A549 (cell line): ENCODE measurements at regions not wholly inside any gene's neighbourhood (a gene's known extent, or its start where the extent isn't known, plus 50 kb on each side); places are given as distances from the start of the nearest gene placed in this dataset.

Source experiments
- ATAC-seq, 2 experiments: fragments of 200-7000 bp in 1 of 2; fragments of >200 bp in 1 of 2; cut with Nextera tagmentation in 1 of 2; cut with Tn5 transposase in 1 of 2; 3 replicates each; pipeline versions ENCODE4 v1.8.0 to v1.9.1; 2018 to 2020; ENCODE audit warnings: mild to moderate bottlenecking in 1 of 2, moderate library complexity in 1 of 2
- CTCF ChIA-PET: fragments of 300-600 bp; sonication (Branson Sonifier 250); formaldehyde crosslinking; extraction: SDS; loops from one replicate; lab custom pipeline; 2021; ENCODE audit warnings: antibody characterized with exemption, inconsistent platforms; lab: Yijun Ruan, JAX
- POLR2A ChIA-PET: fragments of 350-600 bp; formaldehyde crosslinking; extraction: SDS; loops from one replicate; lab custom pipeline; 2021; ENCODE audit warnings: antibody characterized with exemption, inconsistent platforms; lab: Yijun Ruan, JAX
- DNase-seq, 2 experiments: peaks; one replicate each; pipeline versions ENCODE4 v3.0.0 to v3.0.0-alpha.2; 2011 to 2016; ENCODE audit warnings: low read depth in 1 of 2, low spot score in 1 of 2
- FAIRE-seq: peaks from 2 replicates; lab custom pipeline; 2011; peaks lifted over from hg19 to GRCh38; lab: Jason Lieb, UNC
- H3K27ac ChIP-seq, 2 experiments: fragments of >200 bp; sonication (Bioruptor Twin); formaldehyde crosslinking; 3 replicates each; pipeline ENCODE4 v1.5.1; 2016 to 2017
- H3K4me1 ChIP-seq: fragments of >200 bp; sonication (Bioruptor Twin); formaldehyde crosslinking; 3 replicates; pipeline ENCODE4 v1.6.1; 2016
- H3K4me2 ChIP-seq: fragments of >200 bp; sonication (Bioruptor Twin); formaldehyde crosslinking; 3 replicates; pipeline ENCODE4 v1.6.1; 2016
- H3K4me3 ChIP-seq: fragments of >200 bp; sonication (Bioruptor Twin); formaldehyde crosslinking; 3 replicates; pipeline ENCODE4 v1.5.1; 2016
- H3K9me3 ChIP-seq: fragments of >200 bp; sonication (Bioruptor Twin); formaldehyde crosslinking; 3 replicates; pipeline ENCODE4 v1.6.1; 2016
- EHF ChIP-seq: fragments of 250-450 bp; sonication (Bioruptor Pico); IDR thresholded peaks from 2 replicates; pipeline ENCODE4 v1.5.0; 2020; ENCODE audit warnings: mild to moderate bottlenecking
- FOSB ChIP-seq: fragments of 250-450 bp; sonication (Bioruptor Pico); IDR thresholded peaks from 2 replicates; pipeline ENCODE4 v1.5.0; 2020; ENCODE audit warnings: mild to moderate bottlenecking, moderate library complexity
- FOSL2 ChIP-seq, 2 experiments: fragments of 450-650 bp in 1 of 2; fragments of >200 bp in 1 of 2; sonication (Bioruptor Twin) in 1 of 2; formaldehyde crosslinking; IDR thresholded peaks; 2 replicates each; pipeline versions ENCODE4 v1.5.0 to v1.6.1; 2016 to 2020; ENCODE audit warnings: mild to moderate bottlenecking in 1 of 2, moderate library complexity in 1 of 2
- FOXS1 ChIP-seq: fragments of 250-450 bp; sonication (Bioruptor Pico); IDR thresholded peaks from 2 replicates; pipeline ENCODE4 v1.5.0; 2020; ENCODE audit warnings: mild to moderate bottlenecking, moderate library complexity
- HEYL ChIP-seq: fragments of 250-450 bp; sonication (Bioruptor Pico); IDR thresholded peaks from 2 replicates; pipeline ENCODE4 v1.8.0; 2021; ENCODE audit warnings: mild to moderate bottlenecking, moderate library complexity
- HOXB13 ChIP-seq: fragments of 250-450 bp; sonication (Bioruptor Pico); IDR thresholded peaks from 2 replicates; pipeline ENCODE4 v1.5.0; 2020; ENCODE audit warnings: low read depth, mild to moderate bottlenecking, moderate library complexity
- KDM5A ChIP-seq: fragments of 200-600 bp; sonication (generic); IDR thresholded peaks from 2 replicates; pipeline ENCODE4 v1.6.1; 2016; ENCODE audit warnings: antibody characterized with exemption, mild to moderate bottlenecking
- MAFK ChIP-seq: fragments of 450-650 bp; IDR thresholded peaks from 2 replicates; pipeline ENCODE4 v1.6.1; 2014; ENCODE audit not compliant: partially characterized antibody
- PHF8 ChIP-seq: fragments of 200-600 bp; sonication (generic); IDR thresholded peaks from 2 replicates; pipeline ENCODE4 v1.6.1; 2016; ENCODE audit warnings: low read depth, mild to moderate bottlenecking, antibody characterized with exemption, moderate library complexity, borderline replicate concordance
- RCOR1 ChIP-seq: fragments of 150-350 bp; IDR thresholded peaks from 2 replicates; pipeline ENCODE4 v1.6.1; 2014; ENCODE audit warnings: antibody characterized with exemption, low read length, low read depth
- RNF2 ChIP-seq: fragments of 200-600 bp; sonication (generic); IDR thresholded peaks from 2 replicates; pipeline ENCODE4 v1.6.1; 2016; ENCODE audit warnings: low read depth, mild to moderate bottlenecking, antibody characterized with exemption, moderate library complexity, borderline replicate concordance
- SMC3 ChIP-seq: fragments of >200 bp; sonication (Bioruptor Twin); formaldehyde crosslinking; IDR thresholded peaks from 3 replicates; pipeline ENCODE4 v1.6.1; 2018; ENCODE audit warnings: inconsistent platforms
- ZC3H11A ChIP-seq: fragments of 450-650 bp; IDR thresholded peaks from 2 replicates; pipeline ENCODE4 v1.6.1; 2014; ENCODE audit warnings: antibody characterized with exemption, mild to moderate bottlenecking
- ZFP36 ChIP-seq: fragments of 450-650 bp; IDR thresholded peaks from 2 replicates; pipeline ENCODE4 v1.6.1; 2014; ENCODE audit warnings: borderline replicate concordance; ENCODE audit not compliant: partially characterized antibody
- WGBS: methylation state at CpG from one replicate; pipeline ENCODE4 v1.1.6; 2017; ENCODE audit errors: missing lambda C conversion rate; 5-methylcytosine and 5-hydroxymethylcytosine counted together
- TF ChIP-seq, protein P1 (sequence below): fragments of >200 bp; sonication (Bioruptor Twin); formaldehyde crosslinking; IDR thresholded peaks from 3 replicates; pipeline ENCODE4 v1.6.1; 2016
- TF ChIP-seq, protein P2 (sequence below): fragments of 250-450 bp; sonication (Bioruptor Pico); IDR thresholded peaks from 2 replicates; pipeline ENCODE4 v1.5.0; 2021; ENCODE audit warnings: mild to moderate bottlenecking, moderate library complexity, borderline replicate concordance
- TF ChIP-seq, protein P3 (sequence below): fragments of >200 bp; sonication (Bioruptor Twin); formaldehyde crosslinking; IDR thresholded peaks from 2 replicates; pipeline ENCODE4 v1.6.1; 2016
- TF ChIP-seq, protein P4 (sequence below): fragments of 250-450 bp; sonication (Bioruptor Pico); IDR thresholded peaks from 2 replicates; pipeline ENCODE4 v1.5.0; 2020; ENCODE audit warnings: low read depth, mild to moderate bottlenecking, moderate library complexity
- TF ChIP-seq, protein P5 (sequence below): fragments of 200-600 bp; sonication (generic); IDR thresholded peaks from 2 replicates; pipeline ENCODE4 v1.6.1; 2016; ENCODE audit warnings: antibody characterized with exemption, mild to moderate bottlenecking, moderate library complexity

DNA sequence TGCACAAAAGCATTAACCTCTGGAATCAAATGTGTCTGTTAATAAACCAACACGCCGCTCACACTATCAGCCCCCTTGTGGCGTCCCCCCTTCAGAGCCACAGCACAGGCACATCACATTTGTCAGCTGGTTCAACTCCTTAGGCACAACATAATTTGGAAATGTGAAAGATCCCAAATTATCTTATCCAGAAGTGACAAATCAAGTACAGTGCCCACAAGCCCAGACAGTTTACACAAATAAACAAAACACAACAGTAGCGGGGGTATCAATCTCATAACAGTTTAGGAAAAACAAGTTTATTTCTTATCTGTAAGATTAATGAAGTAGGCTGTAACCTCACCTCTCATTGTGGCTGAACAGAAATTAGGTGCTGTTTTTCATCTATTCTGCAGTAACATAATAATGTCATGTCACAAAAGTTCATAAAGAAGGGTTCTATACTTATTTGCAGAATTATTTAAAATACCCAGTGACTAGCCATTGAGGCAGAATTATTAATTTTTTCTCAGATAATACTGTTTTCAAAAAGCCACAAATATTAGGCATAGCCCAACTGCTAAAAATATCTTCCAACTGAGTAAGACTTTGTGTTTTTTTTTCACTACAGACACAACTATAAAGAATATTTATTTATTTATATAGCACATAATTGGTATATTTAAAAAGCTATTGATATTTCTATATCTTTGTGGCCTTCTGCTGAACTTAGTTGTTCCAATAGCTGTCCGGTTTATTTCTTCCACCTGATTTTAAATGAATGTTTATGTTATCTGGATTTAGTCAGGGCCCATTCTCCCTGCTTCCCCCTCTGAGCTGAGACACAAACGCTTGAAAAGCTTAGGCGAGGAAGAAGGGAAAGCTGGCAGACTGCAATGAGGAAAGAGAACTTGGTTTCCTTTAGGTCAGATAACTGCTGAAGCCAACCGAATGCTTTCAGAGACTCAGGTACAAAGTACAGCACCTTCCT is 214.7 kb downstream of the QDPR start:
- H3K27ac ChIP-seq = no peak overlapping the region
- ChIA-PET POLR2A (no interaction called here), CTCF (no interaction called here)
- ATAC-seq = no peak
- no peak for TF ChIP-seq RNF2
- TF ChIP-seq, protein P1, sequence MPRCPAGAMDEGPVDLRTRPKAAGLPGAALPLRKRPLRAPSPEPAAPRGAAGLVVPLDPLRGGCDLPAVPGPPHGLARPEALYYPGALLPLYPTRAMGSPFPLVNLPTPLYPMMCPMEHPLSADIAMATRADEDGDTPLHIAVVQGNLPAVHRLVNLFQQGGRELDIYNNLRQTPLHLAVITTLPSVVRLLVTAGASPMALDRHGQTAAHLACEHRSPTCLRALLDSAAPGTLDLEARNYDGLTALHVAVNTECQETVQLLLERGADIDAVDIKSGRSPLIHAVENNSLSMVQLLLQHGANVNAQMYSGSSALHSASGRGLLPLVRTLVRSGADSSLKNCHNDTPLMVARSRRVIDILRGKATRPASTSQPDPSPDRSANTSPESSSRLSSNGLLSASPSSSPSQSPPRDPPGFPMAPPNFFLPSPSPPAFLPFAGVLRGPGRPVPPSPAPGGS = no peak
- TF ChIP-seq KDM5A = no peak
- TF ChIP-seq RCOR1 = no peak
- TF ChIP-seq, protein P2, sequence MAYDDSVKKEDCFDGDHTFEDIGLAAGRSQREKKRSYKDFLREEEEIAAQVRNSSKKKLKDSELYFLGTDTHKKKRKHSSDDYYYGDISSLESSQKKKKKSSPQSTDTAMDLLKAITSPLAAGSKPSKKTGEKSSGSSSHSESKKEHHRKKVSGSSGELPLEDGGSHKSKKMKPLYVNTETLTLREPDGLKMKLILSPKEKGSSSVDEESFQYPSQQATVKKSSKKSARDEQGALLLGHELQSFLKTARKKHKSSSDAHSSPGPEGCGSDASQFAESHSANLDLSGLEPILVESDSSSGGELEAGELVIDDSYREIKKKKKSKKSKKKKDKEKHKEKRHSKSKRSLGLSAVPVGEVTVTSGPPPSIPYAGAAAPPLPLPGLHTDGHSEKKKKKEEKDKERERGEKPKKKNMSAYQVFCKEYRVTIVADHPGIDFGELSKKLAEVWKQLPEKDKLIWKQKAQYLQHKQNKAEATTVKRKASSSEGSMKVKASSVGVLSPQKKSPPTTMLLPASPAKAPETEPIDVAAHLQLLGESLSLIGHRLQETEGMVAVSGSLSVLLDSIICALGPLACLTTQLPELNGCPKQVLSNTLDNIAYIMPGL (CRISPR knock-in tag) = no peak
- TF ChIP-seq ZFP36 = no peak
- TF ChIP-seq, protein P3, sequence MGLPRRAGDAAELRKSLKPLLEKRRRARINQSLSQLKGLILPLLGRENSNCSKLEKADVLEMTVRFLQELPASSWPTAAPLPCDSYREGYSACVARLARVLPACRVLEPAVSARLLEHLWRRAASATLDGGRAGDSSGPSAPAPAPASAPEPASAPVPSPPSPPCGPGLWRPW = no peak
- no peak for TF ChIP-seq PHF8
- no peak for TF ChIP-seq ZC3H11A
- TF ChIP-seq MAFK = no peak
- TF ChIP-seq FOSL2 (IDR thresholded peaks at IDR 0.05) = no peak
- no peak for TF ChIP-seq FOSL2 (CRISPR knock-in tag; IDR thresholded peaks at IDR 0.05)
- TF ChIP-seq FOXS1 (CRISPR knock-in tag) = no peak
- TF ChIP-seq SMC3 = no peak
- TF ChIP-seq, protein P4, sequence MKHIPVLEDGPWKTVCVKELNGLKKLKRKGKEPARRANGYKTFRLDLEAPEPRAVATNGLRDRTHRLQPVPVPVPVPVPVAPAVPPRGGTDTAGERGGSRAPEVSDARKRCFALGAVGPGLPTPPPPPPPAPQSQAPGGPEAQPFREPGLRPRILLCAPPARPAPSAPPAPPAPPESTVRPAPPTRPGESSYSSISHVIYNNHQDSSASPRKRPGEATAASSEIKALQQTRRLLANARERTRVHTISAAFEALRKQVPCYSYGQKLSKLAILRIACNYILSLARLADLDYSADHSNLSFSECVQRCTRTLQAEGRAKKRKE = no peak
- no peak for TF ChIP-seq EHF (CRISPR knock-in tag)
- TF ChIP-seq, protein P5, sequence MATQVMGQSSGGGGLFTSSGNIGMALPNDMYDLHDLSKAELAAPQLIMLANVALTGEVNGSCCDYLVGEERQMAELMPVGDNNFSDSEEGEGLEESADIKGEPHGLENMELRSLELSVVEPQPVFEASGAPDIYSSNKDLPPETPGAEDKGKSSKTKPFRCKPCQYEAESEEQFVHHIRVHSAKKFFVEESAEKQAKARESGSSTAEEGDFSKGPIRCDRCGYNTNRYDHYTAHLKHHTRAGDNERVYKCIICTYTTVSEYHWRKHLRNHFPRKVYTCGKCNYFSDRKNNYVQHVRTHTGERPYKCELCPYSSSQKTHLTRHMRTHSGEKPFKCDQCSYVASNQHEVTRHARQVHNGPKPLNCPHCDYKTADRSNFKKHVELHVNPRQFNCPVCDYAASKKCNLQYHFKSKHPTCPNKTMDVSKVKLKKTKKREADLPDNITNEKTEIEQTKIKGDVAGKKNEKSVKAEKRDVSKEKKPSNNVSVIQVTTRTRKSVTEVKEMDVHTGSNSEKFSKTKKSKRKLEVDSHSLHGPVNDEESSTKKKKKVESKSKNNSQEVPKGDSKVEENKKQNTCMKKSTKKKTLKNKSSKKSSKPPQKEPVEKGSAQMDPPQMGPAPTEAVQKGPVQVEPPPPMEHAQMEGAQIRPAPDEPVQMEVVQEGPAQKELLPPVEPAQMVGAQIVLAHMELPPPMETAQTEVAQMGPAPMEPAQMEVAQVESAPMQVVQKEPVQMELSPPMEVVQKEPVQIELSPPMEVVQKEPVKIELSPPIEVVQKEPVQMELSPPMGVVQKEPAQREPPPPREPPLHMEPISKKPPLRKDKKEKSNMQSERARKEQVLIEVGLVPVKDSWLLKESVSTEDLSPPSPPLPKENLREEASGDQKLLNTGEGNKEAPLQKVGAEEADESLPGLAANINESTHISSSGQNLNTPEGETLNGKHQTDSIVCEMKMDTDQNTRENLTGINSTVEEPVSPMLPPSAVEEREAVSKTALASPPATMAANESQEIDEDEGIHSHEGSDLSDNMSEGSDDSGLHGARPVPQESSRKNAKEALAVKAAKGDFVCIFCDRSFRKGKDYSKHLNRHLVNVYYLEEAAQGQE = no peak
- no peak for TF ChIP-seq HEYL (CRISPR knock-in tag)
- no peak for TF ChIP-seq HOXB13
- no peak for TF ChIP-seq FOSB (CRISPR knock-in tag)
- H3K4me1 ChIP-seq = no peaks in the 10 kb centered on the region
- 16% methylated on average over 8 of the region's 8 CpGs for WGBS
- H3K9me3 ChIP-seq = no peaks in the 10 kb centered on the region
- H3K4me2 ChIP-seq = no peak overlapping the region
- no peak for DNase-seq
- H3K4me3 ChIP-seq = no peak overlapping the region
- no peak for FAIRE-seq
